Stimulated activated CD8-positive, alpha-beta memory T cell treated with anti-CD3 and anti-CD28 coated beads, Interleukin-2, amount 100 ng/mL, for 48 hours (primary cell): ENCODE measurements at regions not wholly inside any gene's neighbourhood (a gene's known extent, or its start where the extent isn't known, plus 50 kb on each side); places are given as distances from the start of the nearest gene placed in this dataset.

Experiments
- DNase-seq, 2 donors: peaks; one replicate each; pipeline ENCODE4 v3.0.0-alpha.2; 2020; ENCODE audit warnings: low read depth in 2 of 2

DNA sequence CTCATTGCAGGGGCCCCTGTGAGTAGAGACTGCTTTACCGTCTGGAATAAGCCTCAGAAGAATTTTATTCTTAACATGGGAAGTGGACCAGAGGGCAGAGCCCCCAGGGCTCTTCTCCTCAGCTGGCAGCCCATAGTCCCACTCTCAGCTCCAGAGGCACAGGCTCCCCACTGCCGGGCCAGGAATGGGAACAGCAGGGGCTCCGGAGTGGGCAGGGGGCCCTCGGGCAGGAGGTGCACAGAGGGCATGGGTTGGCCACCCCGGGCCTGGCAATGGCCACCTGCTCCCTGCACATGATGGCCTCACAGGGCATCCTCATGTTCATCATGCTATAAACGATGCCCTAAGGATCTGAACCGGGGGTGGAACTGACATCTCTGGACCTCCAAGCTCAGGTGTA, 1469.7 kb downstream of the BRD1 start:
- DNase-seq = no peak

DNA sequence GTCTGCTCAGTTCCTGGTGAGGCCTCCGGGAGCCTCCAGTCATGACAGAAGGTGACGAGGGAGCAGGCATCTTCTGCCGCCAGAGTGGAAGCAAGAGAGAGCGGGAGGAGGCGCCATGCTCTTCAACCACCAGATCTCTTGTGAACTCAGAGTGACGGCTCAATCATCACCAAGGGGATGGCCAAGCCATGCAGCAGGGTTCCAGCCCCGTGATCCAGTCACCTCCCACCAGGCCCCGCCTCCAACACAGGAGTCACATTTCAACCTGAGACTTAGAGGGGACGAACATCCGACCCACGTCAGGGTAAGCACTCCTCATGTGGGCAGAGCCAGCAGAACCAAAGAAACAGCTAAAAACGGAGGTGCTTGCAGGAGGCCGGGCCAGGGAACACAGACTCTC, 1470.5 kb downstream of the BRD1 start:
- no peak for DNase-seq

DNA sequence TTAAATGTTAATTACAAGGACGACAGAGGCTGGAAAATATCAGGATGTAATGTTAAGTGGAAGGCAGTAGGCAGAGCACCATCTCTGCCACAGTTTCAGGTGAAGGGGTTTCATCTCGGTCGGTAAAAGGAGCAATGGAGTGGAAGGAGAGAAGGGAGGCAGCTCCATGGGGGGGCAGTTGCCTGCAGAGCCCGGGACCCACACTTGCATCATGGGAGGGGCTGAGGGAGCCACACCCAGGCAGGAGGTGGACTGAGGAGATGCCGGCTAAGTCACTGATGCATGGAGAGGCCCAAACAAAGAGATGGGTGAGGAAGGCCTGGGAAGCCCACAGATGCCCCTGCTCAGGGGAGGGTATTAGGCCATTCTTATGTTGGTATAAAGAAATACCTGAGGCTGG, 1470.9 kb downstream of the BRD1 start:
- DNase-seq = no peak

DNA sequence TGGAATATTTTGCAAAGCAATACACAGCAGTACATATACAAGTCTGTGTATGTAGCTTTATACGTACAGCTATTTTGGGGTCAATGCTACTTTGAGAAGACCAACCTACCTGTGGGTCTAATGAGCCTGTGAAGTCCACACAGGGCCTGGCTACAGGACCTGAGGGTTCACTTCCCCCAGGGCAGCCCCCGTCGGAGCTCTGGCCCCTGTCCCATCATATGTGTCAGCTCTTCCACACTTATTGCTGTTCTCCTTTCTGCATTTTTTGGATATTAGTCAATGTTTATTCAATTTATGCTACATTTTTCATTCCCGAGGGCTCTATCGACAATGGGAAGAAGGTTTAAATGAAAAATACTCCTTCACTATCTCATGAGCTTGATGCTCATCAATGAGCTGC, 1473.6 kb downstream of the BRD1 start:
- no peak for DNase-seq

DNA sequence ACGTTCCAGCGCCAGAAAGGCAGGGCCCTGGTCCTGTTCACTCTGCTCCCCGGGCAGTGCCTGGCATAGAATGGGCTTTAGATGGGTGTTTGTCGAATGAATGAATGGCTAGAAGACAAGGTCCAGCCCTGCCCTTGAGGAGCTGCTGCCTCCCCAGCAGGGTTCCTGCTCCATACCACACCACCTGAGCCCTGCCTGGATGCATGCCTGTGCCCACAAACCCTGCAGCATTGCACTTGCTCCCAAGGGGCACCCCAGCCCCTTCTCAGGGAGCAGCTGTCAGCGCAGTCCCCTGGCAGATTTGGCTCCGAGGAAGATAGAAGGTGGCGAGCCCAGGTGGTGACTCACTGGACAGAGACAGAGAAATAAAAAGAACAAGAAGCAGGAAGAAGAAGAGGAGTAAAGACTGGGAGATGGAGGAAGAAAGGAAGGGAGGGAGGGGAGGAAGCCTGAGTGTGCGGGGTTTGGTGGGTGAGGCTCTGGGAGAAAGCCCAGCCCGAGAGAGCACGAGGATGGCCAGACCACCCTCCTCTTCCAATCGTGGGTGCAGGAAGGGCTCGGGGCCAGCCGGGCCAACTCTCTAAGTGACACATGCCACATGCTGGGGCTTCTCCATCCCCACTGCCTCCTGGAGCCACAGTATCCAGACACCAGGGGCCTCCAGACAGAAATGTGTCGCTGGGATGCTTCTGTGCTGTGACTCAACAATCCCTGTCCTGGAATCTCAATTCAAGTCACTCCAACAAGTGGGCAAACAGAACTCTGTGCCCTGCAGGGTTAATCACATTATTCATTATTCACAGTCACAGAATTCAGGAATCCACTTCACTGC, 1474.3 kb downstream of the BRD1 start:
- no peak for DNase-seq

DNA sequence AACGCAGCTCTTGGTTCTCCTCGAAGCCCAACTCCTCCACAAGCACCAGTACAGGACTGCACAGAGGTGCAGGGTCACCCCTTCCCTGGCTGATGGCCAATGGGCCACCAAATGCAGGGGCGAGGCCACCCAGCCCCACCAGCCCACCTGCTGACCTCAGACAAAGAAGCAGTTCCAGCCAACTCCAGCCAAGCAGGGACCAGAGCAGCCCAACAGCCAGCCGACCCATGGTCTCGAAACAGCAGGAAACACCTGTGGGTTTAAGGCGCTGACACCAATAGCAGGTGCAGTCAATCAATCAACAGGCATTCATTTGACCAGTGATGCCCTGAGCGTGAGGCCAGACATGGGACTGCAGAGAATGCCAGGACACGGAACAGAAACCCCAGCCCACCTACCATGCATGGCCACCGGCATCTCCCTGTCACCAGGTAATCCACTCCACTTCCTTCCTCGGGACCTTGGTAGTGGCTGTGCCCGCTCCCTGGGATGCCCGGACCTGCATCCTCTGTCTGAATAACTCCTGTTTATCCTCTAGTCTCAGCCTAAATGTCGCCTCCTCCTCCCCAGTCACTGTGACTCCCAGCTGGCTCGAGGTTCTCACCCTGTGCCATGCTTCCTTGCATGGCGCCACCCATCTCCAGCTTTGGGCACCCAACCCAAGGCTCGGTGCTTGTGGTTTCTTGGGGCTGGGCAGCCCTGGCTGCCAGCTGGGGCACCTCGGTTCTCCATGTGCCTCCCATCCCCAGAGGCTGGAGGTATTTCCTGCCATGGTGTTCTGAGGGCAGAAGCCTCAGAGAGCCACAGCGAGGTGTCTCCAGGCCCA, 1475.4 kb downstream of the BRD1 start:
- no peak for DNase-seq

DNA sequence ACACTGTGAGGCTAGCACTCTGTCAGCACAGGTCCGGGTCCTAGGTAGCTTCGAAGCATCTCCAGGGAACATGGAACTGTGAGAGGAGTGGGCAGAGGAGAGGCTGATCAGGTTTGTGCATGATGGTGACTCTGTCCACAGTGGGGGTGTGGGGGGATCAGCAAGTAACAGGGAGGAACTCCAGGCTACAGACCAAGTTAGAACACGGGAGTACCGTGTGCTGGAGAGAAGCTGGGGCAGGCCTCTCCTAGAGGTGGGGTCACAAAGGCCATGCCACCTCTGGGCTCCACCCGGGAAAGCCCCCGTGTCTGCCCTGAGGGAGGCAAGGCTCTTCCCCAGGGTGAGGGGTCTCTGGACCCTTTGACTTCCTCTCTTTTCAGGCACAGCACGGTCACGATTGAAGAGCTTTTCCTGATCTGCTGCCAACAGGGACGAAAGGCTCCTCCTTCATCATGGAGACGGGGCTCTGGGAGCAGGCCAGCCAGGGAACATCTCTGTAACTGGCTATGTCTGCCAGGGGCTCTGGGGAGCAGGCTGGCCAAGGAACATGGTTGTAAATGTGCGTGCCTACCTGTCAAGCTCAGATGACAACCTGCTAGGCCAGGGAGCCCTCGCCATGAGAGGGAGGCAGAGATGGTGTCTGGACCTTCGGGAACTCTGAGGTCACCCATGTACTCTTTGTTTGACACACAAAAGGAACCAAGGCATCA, 1476.1 kb downstream of the BRD1 start:
- no peak for DNase-seq

DNA sequence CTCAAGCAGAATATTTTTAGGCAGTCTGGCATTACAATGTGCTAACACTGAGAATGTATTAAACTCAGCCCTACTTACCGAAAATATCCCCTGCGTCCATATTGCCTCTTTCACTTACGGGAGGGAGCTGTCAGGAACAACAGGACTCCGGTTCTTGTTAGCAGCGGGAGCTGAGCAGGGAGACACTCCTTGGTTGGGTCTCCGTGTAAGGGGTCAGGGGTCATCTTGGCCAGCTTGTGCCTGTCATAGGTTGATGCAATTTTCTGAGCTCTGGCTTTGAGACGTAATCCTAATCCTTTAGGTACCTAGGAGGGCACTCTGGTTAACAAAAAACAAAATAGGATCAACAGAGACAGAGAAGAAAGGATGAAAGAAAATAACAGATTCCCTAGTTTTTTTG, 1477.2 kb downstream of the BRD1 start:
- no peak for DNase-seq

DNA sequence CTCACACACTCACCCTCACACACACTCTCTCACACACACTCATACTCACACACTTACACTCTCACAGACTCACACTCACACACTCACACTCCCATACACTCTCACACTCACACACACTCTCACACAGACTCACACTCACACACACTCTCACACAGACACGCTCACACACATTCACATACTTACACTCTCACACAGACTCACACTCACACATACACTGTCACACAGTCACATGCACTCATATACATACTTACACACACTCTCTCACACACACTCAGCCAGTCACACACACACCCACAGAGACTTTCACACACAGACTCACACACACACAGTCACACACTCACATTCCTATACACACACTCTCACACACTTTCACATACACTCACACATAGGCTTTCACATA, 1478.8 kb downstream of the BRD1 start:
- DNase-seq = no peak

DNA sequence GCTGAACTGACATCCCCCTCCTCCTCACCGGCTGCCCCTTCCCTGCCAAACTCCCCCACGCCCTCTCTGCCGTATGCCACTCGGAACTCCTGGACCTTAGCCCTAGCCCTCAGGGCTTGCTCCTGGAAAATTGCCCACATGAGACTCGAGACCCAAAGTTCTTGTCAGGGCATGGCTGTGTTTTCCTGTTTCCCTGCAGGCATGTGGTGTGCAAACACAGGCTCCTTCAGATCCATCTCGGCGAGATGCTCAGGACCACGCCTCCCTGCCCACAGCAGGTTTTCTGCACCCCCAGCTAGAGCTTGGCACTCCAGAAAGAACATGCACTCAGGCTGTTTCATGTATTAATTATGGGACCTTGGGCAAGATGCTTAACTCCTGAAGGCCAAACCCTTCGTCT, 1480.4 kb downstream of the BRD1 start:
- DNase-seq = no peak

DNA sequence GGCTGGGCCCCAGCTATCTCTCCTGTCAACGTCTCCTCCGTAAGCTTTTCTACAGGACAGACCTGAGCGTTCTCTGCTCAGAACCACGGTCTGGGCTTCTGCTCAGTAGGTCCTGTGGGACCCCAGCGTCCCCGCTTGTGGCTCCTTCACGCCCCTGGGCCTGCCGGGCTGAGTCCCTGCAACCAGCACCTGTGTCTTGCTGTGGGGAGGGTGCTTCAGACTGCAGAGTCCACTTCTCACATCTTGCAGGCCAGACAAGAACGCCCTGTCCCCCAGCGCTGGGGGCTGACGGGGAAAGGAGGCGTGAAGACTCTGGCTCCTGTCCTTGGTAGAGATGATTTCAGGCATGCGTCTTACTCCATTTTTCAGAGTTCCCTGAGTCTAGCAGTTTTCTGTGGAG, 1480.8 kb downstream of the BRD1 start:
- DNase-seq = no peak

DNA sequence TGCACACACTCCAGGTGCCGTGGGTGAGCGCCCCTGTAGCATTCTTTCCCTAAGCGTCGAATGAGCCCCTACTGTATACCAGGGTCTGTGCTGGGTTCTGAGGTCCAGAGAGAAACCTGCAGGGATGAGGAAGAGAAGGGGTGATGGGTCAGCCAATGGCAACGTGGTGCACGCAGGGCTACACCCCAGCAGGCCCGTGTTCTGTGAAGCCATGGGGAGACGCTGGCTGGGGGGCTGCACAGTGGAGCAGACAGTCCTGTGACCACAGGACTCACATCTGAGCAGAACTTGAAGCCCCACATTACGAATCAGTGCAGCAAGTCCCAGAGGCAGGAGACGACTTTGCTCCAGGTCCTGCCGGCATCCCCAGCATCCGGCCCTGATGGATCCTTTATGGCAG, 1481.4 kb downstream of the BRD1 start:
- DNase-seq = no peak

DNA sequence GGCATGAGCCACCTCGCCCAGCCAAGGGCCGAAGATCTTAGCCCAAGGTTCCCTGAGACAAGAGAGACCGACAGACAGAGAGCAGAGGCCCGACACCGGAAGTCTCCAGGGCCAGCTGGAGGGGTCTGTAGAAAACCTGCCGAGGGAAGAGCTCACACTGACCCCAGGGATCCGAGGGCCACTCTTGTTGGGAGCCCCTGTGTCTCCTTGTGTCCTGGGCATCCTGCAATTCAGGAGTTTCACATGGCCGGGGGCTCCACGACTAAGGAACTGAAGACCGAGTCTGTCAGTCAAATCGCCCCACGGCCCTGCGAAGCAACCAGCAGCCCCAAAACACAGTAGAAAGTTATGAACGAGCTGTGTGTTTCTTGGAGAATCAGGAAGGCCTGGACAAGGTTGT, 1482.0 kb downstream of the BRD1 start:
- no peak for DNase-seq

DNA sequence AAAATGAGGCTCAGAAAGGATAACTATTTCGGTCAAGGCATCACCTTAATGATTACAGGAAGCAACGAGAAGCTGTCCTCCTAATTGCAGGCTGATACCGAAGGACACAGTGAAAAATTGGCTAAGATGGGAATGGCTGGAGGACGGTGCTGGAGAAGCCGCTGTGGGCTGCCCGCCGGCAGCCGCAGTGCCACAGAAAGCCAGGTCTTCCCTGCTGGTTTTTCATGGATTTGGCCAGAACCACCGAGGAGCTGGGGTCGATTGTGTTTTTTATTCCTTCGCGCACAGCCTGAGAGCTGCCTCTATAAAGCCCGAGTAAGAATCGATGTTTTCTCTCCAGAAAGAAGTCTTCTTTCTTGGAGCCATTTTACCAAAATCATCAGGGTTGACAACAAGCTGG, 1484.2 kb downstream of the BRD1 start:
- no peak for DNase-seq

DNA sequence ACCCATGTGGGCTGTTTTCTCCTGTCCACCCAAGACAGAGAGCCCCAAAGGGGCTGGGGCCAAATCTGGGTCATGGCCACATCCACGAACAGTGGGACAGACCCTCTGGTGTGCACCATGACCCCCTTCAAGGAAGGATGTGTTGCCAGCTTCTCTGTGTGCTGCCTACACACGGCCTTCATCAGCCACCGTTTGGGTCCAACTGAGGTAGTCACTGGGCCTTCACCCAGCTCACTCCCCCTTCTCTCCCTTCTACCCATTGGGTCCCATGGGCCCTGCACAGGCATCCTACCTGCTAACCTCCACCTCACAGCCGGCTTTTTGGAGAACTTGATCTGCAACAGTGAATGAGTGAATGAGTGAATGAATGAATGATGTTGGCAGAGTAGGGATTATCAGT, 1484.9 kb downstream of the BRD1 start:
- no peak for DNase-seq

DNA sequence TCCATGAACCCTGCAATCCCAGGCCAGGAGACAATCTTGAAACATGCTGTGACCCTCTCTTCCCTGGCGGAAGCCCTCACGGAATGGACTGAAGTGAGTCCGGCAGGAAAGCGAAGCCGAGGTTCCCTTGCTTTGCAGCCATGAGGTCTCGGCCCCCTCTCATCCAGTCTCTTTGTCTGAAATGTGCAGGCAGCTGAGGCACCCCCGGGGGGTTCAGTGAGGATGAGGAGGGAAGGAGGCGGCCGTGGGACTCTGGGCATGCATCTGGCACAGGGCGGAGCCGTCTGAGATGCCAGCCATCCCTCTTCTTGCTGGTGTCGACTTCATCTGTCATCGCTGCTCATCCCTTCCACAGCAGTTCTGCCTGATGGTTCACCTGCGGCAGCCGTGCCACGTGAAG, 1485.7 kb downstream of the BRD1 start:
- DNase-seq = no peak

DNA sequence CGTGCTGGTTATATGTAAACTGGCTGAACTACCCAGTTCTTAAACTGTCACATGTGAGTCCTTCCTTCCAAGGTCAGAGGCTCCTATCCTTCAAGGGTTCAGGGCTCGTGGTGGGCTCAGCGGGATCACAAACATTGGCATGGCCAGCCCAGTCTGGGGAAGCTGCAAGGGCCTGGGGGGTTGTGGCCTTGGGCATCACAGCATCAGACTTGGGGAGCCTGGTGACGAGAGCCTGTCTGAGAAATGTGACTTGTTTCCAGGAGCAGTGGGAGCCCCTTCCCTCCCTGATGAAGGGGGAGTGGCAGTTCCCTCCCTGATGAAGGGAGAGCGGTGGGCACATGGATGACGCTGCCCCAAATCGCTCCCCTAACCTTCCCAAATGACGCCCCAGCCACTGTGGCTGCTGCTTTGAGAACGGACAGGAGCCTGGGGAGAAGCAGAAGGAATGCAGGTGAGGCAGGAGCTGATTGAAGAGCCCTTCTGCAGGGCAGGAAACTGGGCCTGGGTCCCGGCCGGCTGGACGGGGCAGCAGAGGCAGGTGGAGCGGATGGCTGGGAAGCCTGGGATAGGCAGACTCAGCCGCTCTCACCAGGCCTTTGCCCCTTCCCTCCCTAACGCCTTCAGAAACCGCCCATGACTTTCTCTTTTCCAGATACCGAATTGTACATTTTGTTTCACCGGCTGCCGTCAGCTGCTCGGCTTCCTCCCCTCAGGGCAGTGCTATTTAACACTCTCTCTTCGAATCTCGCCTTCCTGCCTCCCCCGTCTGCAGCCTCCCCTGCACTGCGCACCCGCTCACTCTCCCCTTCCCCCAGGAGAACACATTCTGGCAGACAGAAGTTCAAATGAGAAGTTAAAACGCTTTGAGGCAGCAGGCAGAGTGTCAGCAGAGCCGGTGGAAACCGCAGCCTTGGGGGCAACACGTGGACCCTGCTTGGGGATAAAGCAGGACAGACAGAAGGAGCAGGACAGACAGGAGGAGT, 1486.7 kb downstream of the BRD1 start:
- no peak for DNase-seq

DNA sequence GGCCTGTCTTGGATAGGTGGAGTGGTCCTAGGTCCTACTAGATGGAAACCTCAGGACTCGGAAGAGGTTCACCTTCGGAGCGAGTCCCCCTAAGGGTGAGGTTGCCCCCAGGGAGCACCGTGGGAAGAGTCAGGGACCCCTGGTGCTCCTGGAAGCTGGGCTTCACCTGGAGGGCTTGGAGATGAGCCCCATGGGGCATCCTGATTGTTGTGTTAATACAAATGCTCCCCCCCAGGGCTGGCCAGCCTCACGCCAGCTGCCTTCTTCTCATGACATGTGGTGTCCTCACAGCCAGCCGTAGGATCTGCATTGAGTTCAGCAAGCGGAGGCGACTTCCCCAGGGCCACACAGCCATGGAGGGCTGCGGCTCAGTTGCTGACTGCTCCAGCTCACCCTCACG, 1487.5 kb downstream of the BRD1 start:
- no peak for DNase-seq

DNA sequence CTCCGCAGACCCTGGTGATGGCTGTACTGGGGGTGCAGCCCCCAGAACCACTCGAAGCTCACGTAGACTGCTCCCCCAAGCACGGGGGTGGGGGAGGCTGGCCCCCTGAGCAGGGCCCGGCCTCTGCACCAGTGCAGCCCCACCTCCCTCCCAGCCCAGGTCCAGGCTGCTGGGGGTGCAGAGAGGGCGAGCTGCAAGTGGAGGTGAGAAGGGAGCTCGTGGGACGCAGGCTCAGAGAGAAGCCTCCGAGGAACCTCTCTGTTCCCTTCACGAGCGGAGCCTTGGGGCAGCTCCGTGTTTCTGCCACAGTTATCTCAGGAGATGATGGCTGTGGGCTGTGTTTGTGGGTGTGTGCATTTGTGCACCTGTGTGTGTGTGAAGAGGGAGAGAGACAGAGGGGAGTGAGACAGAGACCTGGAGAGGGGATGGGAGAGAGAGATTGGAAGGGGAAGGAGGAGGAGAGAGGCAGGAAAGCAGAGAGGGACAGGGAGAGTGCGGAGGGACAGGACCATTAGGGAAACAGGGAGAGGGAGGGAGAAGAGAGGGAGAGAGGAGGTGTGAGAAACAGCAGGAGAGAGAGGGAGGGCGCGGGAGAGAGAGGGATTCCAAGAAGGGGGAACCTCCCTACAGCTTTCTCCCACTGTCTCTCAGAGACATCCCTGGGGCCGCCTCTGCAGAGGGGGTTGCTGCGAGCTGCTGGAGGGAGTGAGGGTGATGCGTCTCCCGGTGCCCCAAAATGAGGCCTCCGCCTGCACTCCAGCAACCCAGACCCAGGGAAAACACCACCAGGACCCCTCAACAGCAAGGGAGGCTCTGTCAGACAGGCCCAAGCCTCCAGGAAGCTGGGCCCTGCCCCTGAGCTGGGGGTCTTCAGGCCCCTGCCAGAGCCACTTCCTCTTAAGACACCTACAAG, 1488.6 kb downstream of the BRD1 start:
- DNase-seq = no peak
